ENCODE measurements at regions not wholly inside any gene's neighbourhood (a gene's known extent, or its start where the extent isn't known, plus 50 kb on each side); places are given as distances from the start of the nearest gene placed in this dataset.

- ChIA-PET CTCF (no interaction called here), POLR2A (no interaction called here)
- BruUV-seq (replicated peaks): no TSS peak
- intact Hi-C loops (cut with micrococcal nuclease; ENCODE audit: unreplicated experiment): no loop called here
- no peak for TF ChIP-seq TCF7L2 (IDR thresholded peaks at IDR 0.05; ENCODE audit: low read depth, low read length)
- TF ChIP-seq CTCF (IDR thresholded peaks at IDR 0.05): no peak
- TF ChIP-seq SIN3A (IDR thresholded peaks at IDR 0.05; ENCODE audit: borderline replicate concordance, insufficient read depth, low read depth, low read length): no peak
- no peak for TF ChIP-seq POLR2AphosphoS5 (IDR thresholded peaks at IDR 0.05; ENCODE audit: low read depth, low read length)
- TF ChIP-seq, protein P1, sequence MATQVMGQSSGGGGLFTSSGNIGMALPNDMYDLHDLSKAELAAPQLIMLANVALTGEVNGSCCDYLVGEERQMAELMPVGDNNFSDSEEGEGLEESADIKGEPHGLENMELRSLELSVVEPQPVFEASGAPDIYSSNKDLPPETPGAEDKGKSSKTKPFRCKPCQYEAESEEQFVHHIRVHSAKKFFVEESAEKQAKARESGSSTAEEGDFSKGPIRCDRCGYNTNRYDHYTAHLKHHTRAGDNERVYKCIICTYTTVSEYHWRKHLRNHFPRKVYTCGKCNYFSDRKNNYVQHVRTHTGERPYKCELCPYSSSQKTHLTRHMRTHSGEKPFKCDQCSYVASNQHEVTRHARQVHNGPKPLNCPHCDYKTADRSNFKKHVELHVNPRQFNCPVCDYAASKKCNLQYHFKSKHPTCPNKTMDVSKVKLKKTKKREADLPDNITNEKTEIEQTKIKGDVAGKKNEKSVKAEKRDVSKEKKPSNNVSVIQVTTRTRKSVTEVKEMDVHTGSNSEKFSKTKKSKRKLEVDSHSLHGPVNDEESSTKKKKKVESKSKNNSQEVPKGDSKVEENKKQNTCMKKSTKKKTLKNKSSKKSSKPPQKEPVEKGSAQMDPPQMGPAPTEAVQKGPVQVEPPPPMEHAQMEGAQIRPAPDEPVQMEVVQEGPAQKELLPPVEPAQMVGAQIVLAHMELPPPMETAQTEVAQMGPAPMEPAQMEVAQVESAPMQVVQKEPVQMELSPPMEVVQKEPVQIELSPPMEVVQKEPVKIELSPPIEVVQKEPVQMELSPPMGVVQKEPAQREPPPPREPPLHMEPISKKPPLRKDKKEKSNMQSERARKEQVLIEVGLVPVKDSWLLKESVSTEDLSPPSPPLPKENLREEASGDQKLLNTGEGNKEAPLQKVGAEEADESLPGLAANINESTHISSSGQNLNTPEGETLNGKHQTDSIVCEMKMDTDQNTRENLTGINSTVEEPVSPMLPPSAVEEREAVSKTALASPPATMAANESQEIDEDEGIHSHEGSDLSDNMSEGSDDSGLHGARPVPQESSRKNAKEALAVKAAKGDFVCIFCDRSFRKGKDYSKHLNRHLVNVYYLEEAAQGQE (IDR thresholded peaks at IDR 0.05; ENCODE audit: insufficient read depth in 1 of 2, low read depth in 2 of 2, low read length in 1 of 2): no peak
- in situ Hi-C loops (cut with HindIII; ENCODE audit: low pct_unique_long_range_greater_than_20kb, low sequenced_read_pairs): no loop called here
- Histone ChIP-seq H3K4me3 (ENCODE audit: low read depth in 2 of 2, low read length in 2 of 2) (no peak overlapping the region), H3K9me3 (ENCODE audit: control insufficient read depth, insufficient read depth, low read depth, low read length) (no peaks in the 10 kb centered on the region), H3K27ac (ENCODE audit: low read length) (no peak overlapping the region), H3K4me1 (ENCODE audit: control insufficient read depth, insufficient read depth, low read length) (no peaks in the 10 kb centered on the region), H3K36me3 (ENCODE audit: control insufficient read depth, insufficient read depth, low read length) (no peaks in the 10 kb centered on the region), H3K27me3 (ENCODE audit: control insufficient read depth, insufficient read depth, low read length) (no peaks in the 10 kb centered on the region)
- DNase-seq (ENCODE audit: low read depth, low spot score) (no peak), ATAC-seq (no peak)
These were observed 604.6 kb upstream of the FAM241A start for GRCh38 chr4:111540671-111541070.

- intact Hi-C loops (cut with micrococcal nuclease; ENCODE audit: unreplicated experiment): no loop called here
- no peak for DNase-seq (ENCODE audit: low read depth, low spot score)
- POLR2A ChIA-PET: no interaction called here
- TF ChIP-seq CTCF (IDR thresholded peaks at IDR 0.05) (no peak), TCF7L2 (IDR thresholded peaks at IDR 0.05; ENCODE audit: low read depth, low read length) (no peak), SIN3A (IDR thresholded peaks at IDR 0.05; ENCODE audit: borderline replicate concordance, insufficient read depth, low read depth, low read length) (no peak), POLR2AphosphoS5 (IDR thresholded peaks at IDR 0.05; ENCODE audit: low read depth, low read length) (no peak)
- TF ChIP-seq, protein P1 (IDR thresholded peaks at IDR 0.05; ENCODE audit: insufficient read depth in 1 of 2, low read depth in 2 of 2, low read length in 1 of 2): no peak
- Histone ChIP-seq H3K36me3 (ENCODE audit: control insufficient read depth, insufficient read depth, low read length) (no peaks in the 10 kb centered on the region; the same call in 1 of the 2 replicates), H3K9me3 (ENCODE audit: control insufficient read depth, insufficient read depth, low read depth, low read length) (no peaks in the 10 kb centered on the region), H3K27me3 (ENCODE audit: control insufficient read depth, insufficient read depth, low read length) (no peaks in the 10 kb centered on the region), H3K4me3 (ENCODE audit: low read depth in 2 of 2, low read length in 2 of 2) (no peak overlapping the region), H3K4me1 (ENCODE audit: control insufficient read depth, insufficient read depth, low read length) (no peaks in the 10 kb centered on the region), H3K27ac (ENCODE audit: low read length) (no peak overlapping the region)
- no TSS peak for BruUV-seq (replicated peaks)
- CTCF ChIA-PET: no interaction called here
- in situ Hi-C loops (cut with HindIII; ENCODE audit: low pct_unique_long_range_greater_than_20kb, low sequenced_read_pairs): no loop called here
- ATAC-seq: no peak
These were observed 603.2 kb upstream of the FAM241A start for GRCh38 chr4:111542056-111542455.
